ENCODE measurements at regions not wholly inside any gene's neighbourhood (a gene's known extent, or its start where the extent isn't known, plus 50 kb on each side); places are given as distances from the start of the nearest gene placed in this dataset.
"Not testable (repeated sequence)": the region's sequence is repeated elsewhere in the genome, so short reads cannot be mapped to it uniquely, and the experiment has no call there.

- 67% methylated on average over 3 of the region's 3 CpGs for WGBS
- no peaks in the 10 kb centered on the region for H3K9me3 ChIP-seq (ENCODE audit: control insufficient read depth in 2 of 2, insufficient read depth in 1 of 2, low read length in 1 of 2)
- no peaks in the 10 kb centered on the region for H3K4me1 ChIP-seq (ENCODE audit: control insufficient read depth in 2 of 2, insufficient read depth in 2 of 2, low read length in 2 of 2)
- DNase-seq (ENCODE audit: low read depth in 6 of 9, low spot score in 9 of 9), result no peak
- no peaks in the 10 kb centered on the region for H3K27me3 ChIP-seq (ENCODE audit: control insufficient read depth in 2 of 2, insufficient read depth in 1 of 2, low read length in 1 of 2)
- H3K27ac ChIP-seq (ENCODE audit: low read depth in 1 of 2, low read length in 1 of 2), result no peak overlapping the region
- H3K36me3 ChIP-seq (ENCODE audit: control insufficient read depth in 2 of 2, insufficient read depth in 2 of 2, low read length in 1 of 2), result no peaks in the 10 kb centered on the region
- H3K4me3 ChIP-seq (ENCODE audit: low read length in 2 of 2), result no peak overlapping the region
Measured at GRCh38 chrX:44744799-44745198, 99.0 kb upstream of the DUSP21 start.

GRCh38 chrX:44742480-44743155, 101.2 kb upstream of the DUSP21 start:
- Histone ChIP-seq H3K27me3 (ENCODE audit: control insufficient read depth in 2 of 2, insufficient read depth in 1 of 2, low read length in 1 of 2) (no peaks in the 10 kb centered on the region), H3K27ac (ENCODE audit: low read depth in 1 of 2, low read length in 1 of 2) (no peak overlapping the region), H3K9me3 (ENCODE audit: control insufficient read depth in 2 of 2, insufficient read depth in 1 of 2, low read length in 1 of 2) (no peaks in the 10 kb centered on the region), H3K4me1 (ENCODE audit: control insufficient read depth in 2 of 2, insufficient read depth in 2 of 2, low read length in 2 of 2) (no peaks in the 10 kb centered on the region), H3K4me3 (ENCODE audit: low read length in 2 of 2) (no peak overlapping the region), H3K36me3 (ENCODE audit: control insufficient read depth in 2 of 2, insufficient read depth in 2 of 2, low read length in 1 of 2) (no peaks in the 10 kb centered on the region)
- no peak for DNase-seq (ENCODE audit: low read depth in 6 of 9, low spot score in 9 of 9)
- 91% methylated on average over 6 of the region's 6 CpGs for WGBS

GRCh38 chrX:44741859-44742258, 102.0 kb upstream of the DUSP21 start:
- WGBS, result 95% methylated on average over 7 of the region's 7 CpGs
- H3K4me3 ChIP-seq (ENCODE audit: low read length in 2 of 2); H3K27ac ChIP-seq (ENCODE audit: low read depth in 1 of 2, low read length in 1 of 2); DNase-seq (ENCODE audit: low read depth in 6 of 9, low spot score in 9 of 9); H3K9me3 ChIP-seq (ENCODE audit: control insufficient read depth in 2 of 2, insufficient read depth in 1 of 2, low read length in 1 of 2); H3K27me3 ChIP-seq (ENCODE audit: control insufficient read depth in 2 of 2, insufficient read depth in 1 of 2, low read length in 1 of 2); H3K4me1 ChIP-seq (ENCODE audit: control insufficient read depth in 2 of 2, insufficient read depth in 2 of 2, low read length in 2 of 2); H3K36me3 ChIP-seq (ENCODE audit: control insufficient read depth in 2 of 2, insufficient read depth in 2 of 2, low read length in 1 of 2): not testable (repeated sequence)

GRCh38 chrX:44741458-44741857, 102.4 kb upstream of the DUSP21 start:
- not testable (repeated sequence) for H3K27ac ChIP-seq (ENCODE audit: low read depth in 1 of 2, low read length in 1 of 2); H3K9me3 ChIP-seq (ENCODE audit: control insufficient read depth in 2 of 2, insufficient read depth in 1 of 2, low read length in 1 of 2); DNase-seq (ENCODE audit: low read depth in 6 of 9, low spot score in 9 of 9); H3K36me3 ChIP-seq (ENCODE audit: control insufficient read depth in 2 of 2, insufficient read depth in 2 of 2, low read length in 1 of 2); H3K27me3 ChIP-seq (ENCODE audit: control insufficient read depth in 2 of 2, insufficient read depth in 1 of 2, low read length in 1 of 2); H3K4me3 ChIP-seq (ENCODE audit: low read length in 2 of 2); H3K4me1 ChIP-seq (ENCODE audit: control insufficient read depth in 2 of 2, insufficient read depth in 2 of 2, low read length in 2 of 2)
- WGBS, result 97% methylated on average over 6 of the region's 6 CpGs

- WGBS, result 95% methylated on average over 2 of the region's 2 CpGs
- no peak for DNase-seq (ENCODE audit: low read depth in 6 of 9, low spot score in 9 of 9)
- H3K27ac ChIP-seq (ENCODE audit: low read depth in 1 of 2, low read length in 1 of 2), result no peak overlapping the region
- no peaks in the 10 kb centered on the region for H3K36me3 ChIP-seq (ENCODE audit: control insufficient read depth in 2 of 2, insufficient read depth in 2 of 2, low read length in 1 of 2)
- no peaks in the 10 kb centered on the region for H3K4me1 ChIP-seq (ENCODE audit: control insufficient read depth in 2 of 2, insufficient read depth in 2 of 2, low read length in 2 of 2)
- no peak overlapping the region for H3K4me3 ChIP-seq (ENCODE audit: low read length in 2 of 2)
- H3K27me3 ChIP-seq (ENCODE audit: control insufficient read depth in 2 of 2, insufficient read depth in 1 of 2, low read length in 1 of 2), result no peaks in the 10 kb centered on the region
- H3K9me3 ChIP-seq (ENCODE audit: control insufficient read depth in 2 of 2, insufficient read depth in 1 of 2, low read length in 1 of 2), result no peaks in the 10 kb centered on the region
Measured at GRCh38 chrX:44735498-44735897, 108.3 kb upstream of the DUSP21 start.

GRCh38 chrX:44733931-44734330, 109.9 kb upstream of the DUSP21 start:
- no peaks in the 10 kb centered on the region for H3K36me3 ChIP-seq (ENCODE audit: control insufficient read depth in 2 of 2, insufficient read depth in 2 of 2, low read length in 1 of 2)
- no peak overlapping the region for H3K4me3 ChIP-seq (ENCODE audit: low read length in 2 of 2)
- H3K27me3 ChIP-seq (ENCODE audit: control insufficient read depth in 2 of 2, insufficient read depth in 1 of 2, low read length in 1 of 2), result no peaks in the 10 kb centered on the region
- DNase-seq (ENCODE audit: low read depth in 6 of 9, low spot score in 9 of 9), result no peak
- no peak overlapping the region for H3K27ac ChIP-seq (ENCODE audit: low read depth in 1 of 2, low read length in 1 of 2)
- H3K9me3 ChIP-seq (ENCODE audit: control insufficient read depth in 2 of 2, insufficient read depth in 1 of 2, low read length in 1 of 2), result no peaks in the 10 kb centered on the region
- H3K4me1 ChIP-seq (ENCODE audit: control insufficient read depth in 2 of 2, insufficient read depth in 2 of 2, low read length in 2 of 2), result no peaks in the 10 kb centered on the region

- Histone ChIP-seq H3K9me3 (ENCODE audit: control insufficient read depth in 2 of 2, insufficient read depth in 1 of 2, low read length in 1 of 2) (no peaks in the 10 kb centered on the region), H3K27ac (ENCODE audit: low read depth in 1 of 2, low read length in 1 of 2) (no peak overlapping the region), H3K36me3 (ENCODE audit: control insufficient read depth in 2 of 2, insufficient read depth in 2 of 2, low read length in 1 of 2) (no peaks in the 10 kb centered on the region), H3K4me1 (ENCODE audit: control insufficient read depth in 2 of 2, insufficient read depth in 2 of 2, low read length in 2 of 2) (no peaks in the 10 kb centered on the region), H3K4me3 (ENCODE audit: low read length in 2 of 2) (no peak overlapping the region), H3K27me3 (ENCODE audit: control insufficient read depth in 2 of 2, insufficient read depth in 1 of 2, low read length in 1 of 2) (no peaks in the 10 kb centered on the region)
- whole genome bisulfite sequencing, result 96% methylated on average over 2 of the region's 2 CpGs
- no peak for DNase-seq (ENCODE audit: low read depth in 6 of 9, low spot score in 9 of 9)
Measured at GRCh38 chrX:44731160-44731559, 112.7 kb upstream of the DUSP21 start.

GRCh38 chrX:44723426-44723825, 120.4 kb upstream of the DUSP21 start:
- no peaks in the 10 kb centered on the region for H3K9me3 ChIP-seq (ENCODE audit: control insufficient read depth in 2 of 2, insufficient read depth in 1 of 2, low read length in 1 of 2)
- no peaks in the 10 kb centered on the region for H3K27me3 ChIP-seq (ENCODE audit: control insufficient read depth in 2 of 2, insufficient read depth in 1 of 2, low read length in 1 of 2)
- H3K4me1 ChIP-seq (ENCODE audit: control insufficient read depth in 2 of 2, insufficient read depth in 2 of 2, low read length in 2 of 2), result no peaks in the 10 kb centered on the region
- H3K4me3 ChIP-seq (ENCODE audit: low read length in 2 of 2), result no peak overlapping the region
- no peak overlapping the region for H3K27ac ChIP-seq (ENCODE audit: low read depth in 1 of 2, low read length in 1 of 2)
- DNase-seq (ENCODE audit: low read depth in 6 of 9, low spot score in 9 of 9), result no peak
- WGBS, result 96% methylated on average over 5 of the region's 5 CpGs
- H3K36me3 ChIP-seq (ENCODE audit: control insufficient read depth in 2 of 2, insufficient read depth in 2 of 2, low read length in 1 of 2), result no peaks in the 10 kb centered on the region

GRCh38 chrX:44708470-44708869, 135.4 kb upstream of the DUSP21 start:
- Histone ChIP-seq H3K27ac (ENCODE audit: low read depth in 1 of 2, low read length in 1 of 2) (no peak overlapping the region), H3K27me3 (ENCODE audit: control insufficient read depth in 2 of 2, insufficient read depth in 1 of 2, low read length in 1 of 2) (no peaks in the 10 kb centered on the region), H3K36me3 (ENCODE audit: control insufficient read depth in 2 of 2, insufficient read depth in 2 of 2, low read length in 1 of 2) (no peaks in the 10 kb centered on the region), H3K9me3 (ENCODE audit: control insufficient read depth in 2 of 2, insufficient read depth in 1 of 2, low read length in 1 of 2) (no peaks in the 10 kb centered on the region), H3K4me3 (ENCODE audit: low read length in 2 of 2) (no peak overlapping the region), H3K4me1 (ENCODE audit: control insufficient read depth in 2 of 2, insufficient read depth in 2 of 2, low read length in 2 of 2) (no peaks in the 10 kb centered on the region)
- WGBS, result 39% methylated on average over 5 of the region's 5 CpGs
- DNase-seq (ENCODE audit: low read depth in 6 of 9, low spot score in 9 of 9), result no peak
